ENCODE measurements at regions not wholly inside any gene's neighbourhood (a gene's known extent, or its start where the extent isn't known, plus 50 kb on each side); places are given as distances from the start of the nearest gene placed in this dataset.
"Not testable (repeated sequence)": the region's sequence is repeated elsewhere in the genome, so short reads cannot be mapped to it uniquely, and the experiment has no call there.

DNA sequence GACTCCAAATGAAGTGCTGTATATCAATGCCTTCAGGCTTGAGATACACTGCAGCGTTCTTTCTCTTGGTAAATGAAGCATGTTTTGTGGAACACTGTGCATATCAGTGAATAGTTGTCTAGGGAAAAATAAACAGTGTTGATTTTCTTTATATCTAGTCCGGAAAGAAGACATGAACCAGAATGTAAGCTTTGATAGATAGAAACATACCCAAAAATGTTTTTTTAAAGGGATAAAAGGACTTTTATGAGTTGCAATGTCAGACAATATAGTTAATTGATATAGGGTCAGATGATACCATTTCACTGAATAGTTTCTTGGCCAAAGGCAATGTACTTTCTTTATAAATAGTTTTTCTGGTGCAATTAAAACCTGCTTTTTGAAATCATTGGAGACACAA, 1037.8 kb downstream of the OTOL1 start:
- no peak for DNase-seq (ENCODE audit: low read depth in 2 of 2)

DNA sequence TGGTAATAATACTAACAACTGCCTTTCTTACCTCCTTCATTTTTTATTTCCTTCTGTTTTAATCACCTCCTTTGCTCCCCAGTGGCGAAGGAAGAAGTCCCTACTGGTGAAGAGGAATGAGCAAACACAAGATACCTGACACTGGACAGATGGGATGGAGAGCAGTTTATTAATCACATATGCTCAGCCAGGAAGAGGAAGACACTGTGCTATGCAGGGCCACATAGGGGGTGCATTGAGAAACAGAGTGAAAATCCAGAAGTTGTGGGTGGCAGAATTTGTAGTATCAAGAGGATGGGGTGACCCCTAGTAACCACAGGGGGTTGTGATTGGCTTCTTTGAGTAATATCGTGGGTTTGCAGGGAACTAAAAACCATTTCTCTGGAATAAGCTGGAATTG, 1041.9 kb downstream of the OTOL1 start:
- DNase-seq (ENCODE audit: low read depth in 2 of 2), result peak; percentile 29 to 33

DNA sequence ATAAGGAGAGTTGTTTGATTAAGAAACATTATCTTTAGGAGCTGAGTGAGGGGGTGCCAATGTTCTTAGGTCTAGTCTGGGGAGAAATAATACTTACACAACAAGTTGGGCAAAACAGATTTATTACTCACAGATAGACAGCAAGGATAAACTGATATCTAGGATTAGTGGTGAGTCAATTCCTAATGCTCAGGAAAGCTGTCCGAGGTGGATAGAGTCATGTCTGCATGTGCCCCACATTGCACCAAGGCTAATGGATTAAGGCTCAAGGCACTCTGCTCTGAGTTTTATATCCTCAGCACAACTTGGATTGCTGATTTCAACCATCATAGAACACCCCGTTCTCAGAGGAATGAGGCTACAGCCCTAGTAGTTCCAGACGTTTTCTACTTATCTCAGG, 1042.3 kb downstream of the OTOL1 start:
- no peak for DNase-seq (ENCODE audit: low read depth in 2 of 2)

DNA sequence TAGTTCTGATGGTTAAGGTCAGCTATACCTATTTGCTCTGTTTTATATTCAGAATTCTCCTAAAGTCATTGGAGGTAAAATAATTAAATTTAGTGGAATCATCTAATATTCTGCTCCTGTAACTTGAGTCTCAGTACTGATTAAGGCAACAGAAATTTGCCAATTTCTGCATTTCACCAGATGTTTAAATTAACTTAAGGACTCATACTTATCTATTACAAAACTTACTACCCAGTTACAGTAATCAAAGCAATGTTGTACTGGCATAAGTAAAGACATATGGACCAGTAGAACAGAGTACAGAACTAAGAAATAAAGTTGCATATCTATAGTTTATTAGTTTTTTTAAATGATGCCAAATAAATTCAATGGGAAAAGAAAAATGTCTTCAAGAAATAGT, 1043.8 kb downstream of the OTOL1 start:
- DNase-seq (ENCODE audit: low read depth in 2 of 2), result peak in 1 of 2 experiments; percentile 12

DNA sequence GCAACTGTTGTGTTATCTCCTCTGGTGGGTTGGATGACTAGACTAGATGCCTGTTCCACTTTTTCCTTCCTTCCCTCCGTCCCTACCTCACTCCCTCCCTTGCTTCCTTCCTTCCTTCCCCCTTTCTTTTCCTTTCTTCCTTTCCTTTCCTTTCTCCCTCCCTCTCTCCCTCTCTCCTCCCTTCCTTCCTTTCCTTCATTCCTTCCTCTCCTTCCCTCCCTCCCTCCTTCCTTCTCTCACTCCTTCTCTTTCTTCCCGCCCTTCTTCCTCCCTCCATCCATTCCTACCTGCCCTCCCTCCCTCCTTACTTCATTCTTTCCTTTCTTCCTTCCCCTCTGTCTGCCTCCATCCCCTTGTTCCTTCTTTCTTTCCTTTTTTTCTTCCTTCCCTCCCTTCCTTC, 1045.3 kb downstream of the OTOL1 start:
- DNase-seq (ENCODE audit: low read depth in 2 of 2), result no peak

DNA sequence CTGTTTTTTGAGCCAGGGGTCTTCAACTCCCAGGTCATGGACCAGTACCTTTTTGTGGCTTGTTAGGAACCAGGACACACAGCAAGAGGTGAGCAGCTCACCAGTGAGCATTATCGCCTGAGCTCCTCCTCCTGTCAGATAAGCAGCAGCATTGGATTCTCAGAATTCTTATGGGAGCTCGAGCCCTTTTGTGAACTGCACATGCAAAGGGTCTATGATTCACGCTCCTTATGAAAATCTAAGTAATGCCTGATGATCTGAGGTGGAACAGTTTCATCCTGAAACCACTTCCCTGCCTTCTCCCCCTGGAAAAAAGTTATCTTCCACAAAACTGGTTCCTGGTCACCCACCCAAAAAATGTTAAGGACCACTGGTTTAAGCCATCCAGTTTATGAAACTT, 1047.6 kb downstream of the OTOL1 start:
- DNase-seq (ENCODE audit: low read depth in 2 of 2), result no peak

DNA sequence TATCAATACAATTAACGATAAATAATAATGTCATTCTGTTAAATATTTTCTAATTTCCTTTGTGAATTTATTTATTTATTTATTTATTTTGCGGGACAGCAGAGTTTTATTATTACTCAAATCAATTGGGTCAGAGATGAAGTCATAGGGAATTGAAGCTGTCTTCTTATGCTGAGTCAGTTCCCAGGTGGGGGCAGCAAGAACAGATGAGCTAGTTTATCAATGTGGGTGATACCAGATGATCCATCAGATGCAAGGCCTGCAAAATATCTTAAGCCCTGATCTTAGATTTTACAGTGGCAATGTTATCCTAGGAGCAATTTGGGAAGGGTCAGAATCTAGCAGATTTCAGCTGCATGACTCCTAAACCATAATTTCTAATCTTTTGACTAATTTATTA, 1050.3 kb downstream of the OTOL1 start:
- DNase-seq (ENCODE audit: low read depth in 2 of 2), result no peak

DNA sequence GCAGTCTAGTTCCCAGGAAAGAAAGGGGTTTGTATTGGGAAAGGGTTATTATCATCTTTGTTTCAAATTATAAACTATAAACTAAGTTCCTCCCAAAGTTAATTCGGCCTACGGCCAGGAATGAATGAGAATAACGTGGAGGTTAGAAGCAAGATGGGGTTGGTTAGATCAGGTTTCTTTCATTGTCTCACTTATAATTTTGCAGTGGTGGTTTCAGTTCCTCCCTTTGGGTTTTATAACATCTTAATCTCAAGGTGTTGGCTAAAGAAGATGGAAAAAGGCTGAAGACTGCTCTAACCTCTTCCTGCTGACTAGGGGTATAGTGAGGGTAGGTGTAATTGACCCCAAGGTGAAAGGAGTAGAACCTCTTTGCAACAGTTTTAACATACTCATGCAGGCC, 1050.7 kb downstream of the OTOL1 start:
- DNase-seq (ENCODE audit: low read depth in 2 of 2), result no peak

DNA sequence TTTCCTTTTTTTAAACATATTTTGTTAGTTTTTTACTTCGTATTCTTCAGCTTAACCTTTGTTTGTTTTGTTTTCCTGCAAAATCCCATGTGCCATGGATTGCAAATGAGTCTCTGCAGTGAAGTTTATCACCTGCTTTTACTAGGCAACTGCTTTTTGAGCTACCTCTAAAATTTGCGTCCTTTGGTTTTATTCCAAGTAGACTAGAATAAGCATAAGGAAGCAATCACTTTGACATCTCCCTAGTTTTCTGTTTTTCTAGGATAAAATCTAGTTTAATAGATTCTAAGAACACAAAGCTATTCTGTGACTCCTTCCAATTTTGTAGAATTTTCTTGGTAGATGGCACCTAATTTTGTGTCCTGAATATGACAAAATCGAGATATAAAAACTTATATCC, 1059.2 kb downstream of the OTOL1 start:
- DNase-seq (ENCODE audit: low read depth in 2 of 2), result no peak

DNA sequence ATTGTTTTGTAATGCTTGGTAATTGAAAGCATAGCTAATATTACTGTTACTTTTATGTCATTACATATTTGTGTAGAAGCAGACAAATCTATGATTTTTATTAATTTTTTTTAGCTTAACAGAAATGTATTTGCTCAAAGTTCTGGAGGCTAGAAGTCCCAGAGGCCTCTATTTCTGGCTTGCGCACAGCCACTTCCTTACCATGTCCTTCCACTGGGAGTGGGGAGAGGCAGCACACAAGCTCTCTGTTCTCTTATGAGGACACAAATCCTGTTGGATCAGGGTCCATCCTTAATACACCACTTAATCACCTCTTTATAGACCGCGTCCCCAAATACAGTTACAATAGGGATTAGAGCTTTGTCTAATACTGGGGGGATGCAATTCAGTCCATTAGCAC, 1061.4 kb downstream of the OTOL1 start:
- DNase-seq (ENCODE audit: low read depth in 2 of 2), result no peak

DNA sequence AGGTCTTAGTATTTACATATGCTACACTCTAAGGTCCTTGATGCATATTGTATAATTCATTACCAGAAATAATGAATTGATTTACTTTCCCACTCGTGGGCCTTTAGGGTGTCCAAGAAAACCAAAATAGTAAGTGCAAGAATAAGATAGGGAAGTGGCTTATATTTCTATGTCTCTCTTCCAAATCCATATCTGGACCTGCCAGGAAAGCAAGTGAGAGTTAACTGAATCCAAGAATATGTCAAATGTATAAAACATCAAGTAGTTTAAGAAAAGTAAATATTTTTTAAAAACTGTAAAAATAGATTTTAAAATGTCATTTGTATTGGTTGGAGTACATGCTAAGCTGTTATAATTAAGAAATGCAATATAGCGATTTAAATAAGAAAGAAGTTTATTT, 1072.1 kb downstream of the OTOL1 start:
- no peak for DNase-seq (ENCODE audit: low read depth in 2 of 2)

DNA sequence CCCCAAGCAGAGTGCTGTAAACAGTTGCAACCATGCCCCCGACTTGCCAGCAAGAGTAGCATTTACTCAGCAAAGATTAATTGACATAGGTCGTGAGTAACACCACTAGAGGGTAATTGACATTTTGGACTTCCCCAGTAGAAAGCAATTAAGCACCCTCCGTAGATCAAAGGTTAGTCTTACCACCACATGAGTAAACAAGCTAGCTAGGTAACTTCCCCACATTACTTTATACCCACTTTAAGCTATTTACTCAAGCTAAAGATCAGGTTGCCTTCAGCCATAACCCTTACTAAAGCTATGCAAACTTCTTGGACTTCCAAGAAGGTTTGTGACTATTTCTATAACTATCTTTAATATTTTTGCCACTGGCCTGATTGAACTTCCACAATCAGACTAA, 1072.7 kb downstream of the OTOL1 start:
- no peak for DNase-seq (ENCODE audit: low read depth in 2 of 2)

DNA sequence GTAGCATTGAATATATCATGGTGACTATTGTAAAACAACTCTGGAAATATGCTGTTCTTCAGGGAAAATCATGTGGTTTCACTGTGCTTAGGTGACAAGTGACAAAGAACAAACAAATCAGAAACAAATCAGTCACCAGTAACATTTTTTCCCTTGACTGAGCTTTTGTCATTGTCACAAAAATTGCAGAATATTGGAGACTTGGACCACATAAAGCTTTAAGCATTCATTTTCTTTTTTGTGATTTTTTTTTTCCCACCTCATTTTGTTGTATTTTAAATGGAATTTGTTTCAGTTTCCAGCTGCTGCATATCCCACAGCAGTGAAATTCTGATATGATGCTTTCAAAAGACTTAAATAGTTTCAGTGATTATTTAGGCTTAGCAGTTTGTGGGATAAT, 1088.4 kb downstream of the OTOL1 start:
- DNase-seq (ENCODE audit: low read depth in 2 of 2), result no peak

DNA sequence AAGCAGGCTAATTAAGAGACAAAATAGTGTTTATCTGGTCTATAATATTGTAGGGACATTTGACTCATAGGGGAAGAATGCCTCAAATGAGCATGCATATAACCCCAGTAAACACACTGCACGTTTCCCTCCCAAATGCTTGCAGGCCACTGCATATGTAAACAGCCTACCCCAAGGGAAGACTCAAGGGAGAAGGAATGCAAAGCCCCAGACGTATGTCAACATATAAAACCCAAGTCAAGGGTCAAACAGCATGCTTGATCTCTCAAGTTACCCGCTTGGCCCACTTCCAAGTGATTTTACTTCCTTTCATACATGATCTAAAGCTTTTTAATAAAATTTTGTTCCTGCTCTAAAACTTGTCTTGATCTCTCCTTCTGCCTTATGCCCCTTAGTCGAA, 1090.0 kb downstream of the OTOL1 start:
- DNase-seq (ENCODE audit: low read depth in 2 of 2), result no peak

DNA sequence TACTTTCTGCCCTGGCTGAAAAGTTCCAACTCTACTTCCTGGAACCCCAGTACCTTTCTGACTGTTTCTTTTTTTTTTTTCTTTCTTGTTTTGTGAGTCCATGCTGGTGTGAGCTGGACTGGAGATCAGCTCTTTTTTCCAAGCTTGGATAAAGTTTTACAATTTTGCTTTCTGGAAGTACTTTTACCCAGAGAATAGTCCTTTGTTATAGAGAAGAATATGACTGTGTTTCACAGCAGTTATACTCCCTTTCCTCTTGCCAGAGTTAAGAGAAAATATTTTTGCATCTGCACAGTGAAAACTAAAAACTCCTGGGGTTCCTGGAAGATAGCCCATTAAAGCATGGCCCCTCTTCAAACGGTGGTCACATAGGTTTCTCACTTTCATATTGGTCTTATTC, 1100.6 kb downstream of the OTOL1 start:
- no peak for DNase-seq (ENCODE audit: low read depth in 2 of 2)

DNA sequence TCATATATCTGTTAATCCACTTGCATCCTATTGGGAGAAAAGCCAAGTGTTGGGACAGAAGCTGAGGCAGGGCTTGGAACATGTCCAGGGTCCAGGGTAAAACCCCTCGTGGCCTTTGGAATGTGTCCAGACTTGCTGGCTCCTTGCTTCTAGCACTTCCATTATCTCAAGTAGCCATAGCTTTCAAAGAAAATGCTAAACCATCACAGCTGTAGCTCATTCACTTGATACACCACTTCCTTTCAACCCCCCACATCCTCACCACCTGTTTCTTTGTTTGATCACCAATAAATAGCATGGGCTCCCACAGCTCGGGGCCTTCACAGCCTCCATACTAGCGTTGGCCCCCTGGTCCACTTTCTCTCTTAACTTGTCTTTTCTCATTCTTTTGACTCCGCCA, 1101.9 kb downstream of the OTOL1 start:
- not testable (repeated sequence) for DNase-seq (ENCODE audit: low read depth in 2 of 2)

DNA sequence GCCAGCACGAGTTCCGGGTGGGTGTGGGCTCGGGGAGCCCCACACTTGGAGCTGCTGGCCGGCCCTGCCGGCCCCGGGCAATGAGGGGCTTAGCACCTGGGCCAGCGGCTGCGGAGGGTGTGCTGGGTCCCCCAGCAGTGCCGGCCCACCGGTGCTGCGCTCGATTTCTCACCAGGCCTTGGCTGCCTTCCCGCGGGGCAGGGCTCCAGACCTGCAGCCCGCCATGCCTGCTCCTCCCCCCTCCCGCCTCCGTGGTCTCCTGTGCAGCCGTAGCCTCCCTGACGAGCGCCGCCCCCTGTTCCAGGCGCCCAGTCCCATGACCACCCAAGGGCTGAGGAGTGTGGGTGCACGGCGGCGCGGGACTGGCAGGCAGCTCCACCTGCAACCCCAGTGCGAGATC, 1103.1 kb downstream of the OTOL1 start:
- not testable (repeated sequence) for DNase-seq (ENCODE audit: low read depth in 2 of 2)

DNA sequence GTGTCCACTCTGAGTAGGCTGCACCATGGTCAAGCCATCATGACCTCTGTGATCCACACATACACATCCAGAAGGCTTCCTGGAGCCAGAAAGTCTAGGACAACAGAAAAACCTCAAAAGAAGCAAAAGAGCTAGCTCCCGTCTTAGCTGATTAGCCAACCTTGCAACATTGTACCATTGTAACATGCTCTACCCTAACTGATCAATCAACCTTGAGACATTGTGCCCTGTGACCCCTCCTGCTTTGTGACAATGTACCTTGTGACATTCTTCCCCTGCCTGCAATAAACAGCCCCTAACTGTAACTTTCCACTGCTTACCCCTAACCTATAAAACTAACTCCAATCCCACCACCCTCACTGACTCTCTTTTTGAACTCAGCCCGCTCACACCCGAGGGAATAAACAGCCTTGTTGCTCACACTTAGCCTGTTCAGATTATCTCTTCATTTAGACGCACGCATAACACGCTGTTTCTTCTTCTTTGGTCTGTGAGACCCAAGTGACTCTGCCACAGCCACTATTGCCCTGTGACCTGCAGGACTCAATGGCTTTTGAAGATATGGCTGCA, 1104.6 kb downstream of the OTOL1 start:
- DNase-seq (ENCODE audit: low read depth in 2 of 2), result no peak

DNA sequence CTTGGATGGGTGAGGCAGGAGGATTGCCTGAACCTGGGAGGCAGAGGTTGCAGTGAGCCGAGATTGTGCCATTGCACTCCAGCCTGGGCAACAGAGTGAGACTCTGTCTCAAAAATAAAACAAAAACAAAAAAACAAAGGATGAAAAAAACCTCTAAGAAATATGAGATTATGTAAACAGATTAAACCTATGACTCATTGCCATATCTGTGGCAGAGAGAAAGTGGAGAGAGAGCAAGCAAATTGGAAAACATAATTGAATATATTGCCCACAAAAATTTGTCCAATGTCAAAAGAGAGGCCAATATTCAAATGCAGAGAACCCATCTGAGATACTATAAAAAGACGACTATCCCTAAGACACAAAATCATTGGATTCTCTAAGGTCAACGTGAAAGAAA, 1106.0 kb downstream of the OTOL1 start:
- DNase-seq (ENCODE audit: low read depth in 2 of 2), result no peak

DNA sequence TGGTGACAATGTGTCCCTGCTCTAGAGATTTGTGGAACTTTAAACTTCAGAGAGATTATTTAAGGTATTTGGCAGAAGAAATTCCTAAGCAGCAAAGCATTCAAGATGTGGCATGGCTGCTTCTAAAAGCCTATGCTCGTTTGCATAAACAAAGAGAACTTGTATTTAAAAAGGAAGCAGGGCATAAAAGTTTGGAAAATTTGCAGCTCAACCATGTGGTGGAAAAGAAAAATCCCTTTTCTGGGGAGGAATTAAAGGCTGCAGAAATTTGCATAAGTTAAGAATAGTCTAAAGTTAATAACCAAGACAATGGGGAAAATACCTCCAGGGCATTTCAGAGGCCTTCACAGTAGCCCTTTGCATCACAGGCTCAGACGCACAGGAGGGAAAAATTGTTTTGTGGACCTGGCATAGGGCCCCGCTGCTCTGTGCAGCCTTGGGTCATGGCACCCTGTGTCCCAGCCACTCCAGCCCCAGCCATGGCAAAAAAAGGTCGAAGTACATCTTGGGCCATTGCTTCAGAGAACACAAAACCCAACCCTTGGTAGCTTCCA, 1109.1 kb downstream of the OTOL1 start:
- no peak for DNase-seq (ENCODE audit: low read depth in 2 of 2)

DNA sequence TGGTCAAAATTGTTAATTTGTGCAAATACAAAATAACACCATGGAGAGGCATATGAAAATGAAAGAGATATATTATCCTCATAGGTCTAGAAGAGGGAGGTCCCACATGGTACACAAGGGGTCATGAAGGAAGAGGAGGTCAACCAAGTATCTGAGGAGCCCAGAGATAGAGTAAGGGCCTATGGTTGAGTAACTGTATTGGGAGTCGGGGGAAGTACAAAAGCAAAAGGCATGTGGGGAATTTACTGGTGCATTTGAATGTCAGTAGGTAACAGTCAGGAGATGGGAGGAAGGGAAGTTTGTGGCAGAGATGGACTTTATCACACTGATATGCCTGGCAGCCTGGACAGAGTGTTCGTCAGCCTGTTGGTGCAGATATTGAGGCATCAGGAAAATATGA, 1113.7 kb downstream of the OTOL1 start:
- no peak for DNase-seq (ENCODE audit: low read depth in 2 of 2)

DNA sequence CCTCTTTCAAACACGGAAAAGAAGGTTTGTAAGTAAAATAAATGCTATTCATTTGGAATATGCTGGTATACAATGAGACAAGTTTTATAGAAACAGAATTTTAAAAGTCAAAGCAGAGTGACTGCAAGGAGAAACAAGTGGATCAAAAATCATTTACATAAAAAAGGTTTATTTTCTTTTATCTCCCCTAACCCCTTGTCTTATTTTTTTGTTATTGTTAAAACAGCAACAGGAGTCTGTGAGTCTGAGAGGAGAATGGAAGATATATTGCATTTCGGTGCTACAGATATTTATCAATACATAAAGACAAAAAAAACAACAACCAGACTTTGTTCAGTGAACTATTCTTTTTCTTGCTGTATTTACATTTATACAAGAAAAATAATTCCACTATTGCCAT, 1116.4 kb downstream of the OTOL1 start:
- DNase-seq (ENCODE audit: low read depth in 2 of 2), result no peak

DNA sequence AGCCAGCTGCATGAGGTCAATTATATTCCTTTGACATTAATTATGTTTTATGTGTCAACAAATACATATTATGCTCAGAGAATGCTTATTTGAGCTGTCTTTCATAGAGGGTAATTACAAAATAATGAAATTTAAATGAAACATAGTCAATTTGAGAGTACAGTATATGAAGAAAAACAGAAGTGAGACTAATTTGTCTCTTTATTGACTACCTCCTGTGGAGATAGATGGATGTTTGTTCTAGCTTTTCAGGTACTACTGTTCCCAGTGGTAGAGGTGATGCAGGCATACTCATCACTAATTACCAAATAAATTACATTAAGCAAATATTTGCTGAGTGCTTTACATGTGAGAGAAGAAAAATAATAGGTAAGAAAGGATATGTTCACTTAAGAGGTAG, 1129.6 kb downstream of the OTOL1 start:
- no peak for DNase-seq (ENCODE audit: low read depth in 2 of 2)

DNA sequence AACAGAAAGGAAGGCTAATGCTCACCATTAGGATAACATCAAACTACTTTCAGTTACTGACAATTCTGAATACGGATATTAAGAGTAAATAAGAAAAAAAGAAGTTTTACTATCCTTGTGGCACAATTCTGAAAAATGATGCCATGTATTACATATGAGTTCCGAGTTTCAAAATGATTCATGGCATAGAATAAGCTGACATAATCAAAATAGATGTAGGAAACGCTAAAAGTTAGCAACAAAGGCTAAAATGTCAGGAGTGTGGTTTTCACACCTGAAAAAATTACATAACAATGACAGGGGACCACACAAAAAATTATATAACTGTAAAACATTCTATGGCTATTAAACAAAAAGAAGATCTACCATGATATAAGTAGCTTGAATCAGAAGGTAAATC, 1131.9 kb downstream of the OTOL1 start:
- DNase-seq (ENCODE audit: low read depth in 2 of 2), result no peak
